ENCODE measurements at regions not wholly inside any gene's neighbourhood (a gene's known extent, or its start where the extent isn't known, plus 50 kb on each side); places are given as distances from the start of the nearest gene placed in this dataset.

- TF ChIP-seq, protein P1, sequence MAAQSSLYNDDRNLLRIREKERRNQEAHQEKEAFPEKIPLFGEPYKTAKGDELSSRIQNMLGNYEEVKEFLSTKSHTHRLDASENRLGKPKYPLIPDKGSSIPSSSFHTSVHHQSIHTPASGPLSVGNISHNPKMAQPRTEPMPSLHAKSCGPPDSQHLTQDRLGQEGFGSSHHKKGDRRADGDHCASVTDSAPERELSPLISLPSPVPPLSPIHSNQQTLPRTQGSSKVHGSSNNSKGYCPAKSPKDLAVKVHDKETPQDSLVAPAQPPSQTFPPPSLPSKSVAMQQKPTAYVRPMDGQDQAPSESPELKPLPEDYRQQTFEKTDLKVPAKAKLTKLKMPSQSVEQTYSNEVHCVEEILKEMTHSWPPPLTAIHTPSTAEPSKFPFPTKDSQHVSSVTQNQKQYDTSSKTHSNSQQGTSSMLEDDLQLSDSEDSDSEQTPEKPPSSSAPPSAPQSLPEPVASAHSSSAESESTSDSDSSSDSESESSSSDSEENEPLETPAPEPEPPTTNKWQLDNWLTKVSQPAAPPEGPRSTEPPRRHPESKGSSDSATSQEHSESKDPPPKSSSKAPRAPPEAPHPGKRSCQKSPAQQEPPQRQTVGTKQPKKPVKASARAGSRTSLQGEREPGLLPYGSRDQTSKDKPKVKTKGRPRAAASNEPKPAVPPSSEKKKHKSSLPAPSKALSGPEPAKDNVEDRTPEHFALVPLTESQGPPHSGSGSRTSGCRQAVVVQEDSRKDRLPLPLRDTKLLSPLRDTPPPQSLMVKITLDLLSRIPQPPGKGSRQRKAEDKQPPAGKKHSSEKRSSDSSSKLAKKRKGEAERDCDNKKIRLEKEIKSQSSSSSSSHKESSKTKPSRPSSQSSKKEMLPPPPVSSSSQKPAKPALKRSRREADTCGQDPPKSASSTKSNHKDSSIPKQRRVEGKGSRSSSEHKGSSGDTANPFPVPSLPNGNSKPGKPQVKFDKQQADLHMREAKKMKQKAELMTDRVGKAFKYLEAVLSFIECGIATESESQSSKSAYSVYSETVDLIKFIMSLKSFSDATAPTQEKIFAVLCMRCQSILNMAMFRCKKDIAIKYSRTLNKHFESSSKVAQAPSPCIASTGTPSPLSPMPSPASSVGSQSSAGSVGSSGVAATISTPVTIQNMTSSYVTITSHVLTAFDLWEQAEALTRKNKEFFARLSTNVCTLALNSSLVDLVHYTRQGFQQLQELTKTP (IDR thresholded peaks at IDR 0.05; ENCODE audit: low read depth in 1 of 2, partially characterized antibody in 2 of 2), result peak in 1 of 2 experiments; percentile 87
- peak; percentile 99 for TF ChIP-seq CBFA2T3 (IDR thresholded peaks at IDR 0.05)
- TF ChIP-seq MIER1 (IDR thresholded peaks at IDR 0.05; ENCODE audit: low read depth), result no peak
- TF ChIP-seq, protein P2, sequence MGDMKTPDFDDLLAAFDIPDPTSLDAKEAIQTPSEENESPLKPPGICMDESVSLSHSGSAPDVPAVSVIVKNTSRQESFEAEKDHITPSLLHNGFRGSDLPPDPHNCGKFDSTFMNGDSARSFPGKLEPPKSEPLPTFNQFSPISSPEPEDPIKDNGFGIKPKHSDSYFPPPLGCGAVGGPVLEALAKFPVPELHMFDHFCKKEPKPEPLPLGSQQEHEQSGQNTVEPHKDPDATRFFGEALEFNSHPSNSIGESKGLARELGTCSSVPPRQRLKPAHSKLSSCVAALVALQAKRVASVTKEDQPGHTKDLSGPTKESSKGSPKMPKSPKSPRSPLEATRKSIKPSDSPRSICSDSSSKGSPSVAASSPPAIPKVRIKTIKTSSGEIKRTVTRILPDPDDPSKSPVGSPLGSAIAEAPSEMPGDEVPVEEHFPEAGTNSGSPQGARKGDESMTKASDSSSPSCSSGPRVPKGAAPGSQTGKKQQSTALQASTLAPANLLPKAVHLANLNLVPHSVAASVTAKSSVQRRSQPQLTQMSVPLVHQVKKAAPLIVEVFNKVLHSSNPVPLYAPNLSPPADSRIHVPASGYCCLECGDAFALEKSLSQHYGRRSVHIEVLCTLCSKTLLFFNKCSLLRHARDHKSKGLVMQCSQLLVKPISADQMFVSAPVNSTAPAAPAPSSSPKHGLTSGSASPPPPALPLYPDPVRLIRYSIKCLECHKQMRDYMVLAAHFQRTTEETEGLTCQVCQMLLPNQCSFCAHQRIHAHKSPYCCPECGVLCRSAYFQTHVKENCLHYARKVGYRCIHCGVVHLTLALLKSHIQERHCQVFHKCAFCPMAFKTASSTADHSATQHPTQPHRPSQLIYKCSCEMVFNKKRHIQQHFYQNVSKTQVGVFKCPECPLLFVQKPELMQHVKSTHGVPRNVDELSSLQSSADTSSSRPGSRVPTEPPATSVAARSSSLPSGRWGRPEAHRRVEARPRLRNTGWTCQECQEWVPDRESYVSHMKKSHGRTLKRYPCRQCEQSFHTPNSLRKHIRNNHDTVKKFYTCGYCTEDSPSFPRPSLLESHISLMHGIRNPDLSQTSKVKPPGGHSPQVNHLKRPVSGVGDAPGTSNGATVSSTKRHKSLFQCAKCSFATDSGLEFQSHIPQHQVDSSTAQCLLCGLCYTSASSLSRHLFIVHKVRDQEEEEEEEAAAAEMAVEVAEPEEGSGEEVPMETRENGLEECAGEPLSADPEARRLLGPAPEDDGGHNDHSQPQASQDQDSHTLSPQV (IDR thresholded peaks at IDR 0.05), result peak; percentile 50; the same call in 1 of the 2 replicates
- peak; percentile 79 for TF ChIP-seq NCOA1 (IDR thresholded peaks at IDR 0.05; ENCODE audit: low read depth)
- peak; percentile 98 for TF ChIP-seq SMARCE1 (IDR thresholded peaks at IDR 0.05)
- peak; percentile 71 for TF ChIP-seq PYGO2 (tag; IDR thresholded peaks at IDR 0.05)
- TF ChIP-seq FOSL1 (tag; conservative IDR thresholded peaks at IDR 0.05), result peak; percentile 71
- TF ChIP-seq SMARCC2 (IDR thresholded peaks at IDR 0.05; ENCODE audit: low read depth), result peak; percentile 95
- no peak for TF ChIP-seq PRMT5 (CRISPR knock-in tag; IDR thresholded peaks at IDR 0.05)
- TF ChIP-seq ZNF395 (CRISPR knock-in tag; IDR thresholded peaks at IDR 0.05), result peak; percentile 83; the same call in 1 of the 2 replicates
- peak; percentile 87 for TF ChIP-seq FOXJ2 (tag; IDR thresholded peaks at IDR 0.05)
- peak; percentile 96 for TF ChIP-seq MYNN (IDR thresholded peaks at IDR 0.05)
- no peak for TF ChIP-seq MYNN (CRISPR knock-in tag; IDR thresholded peaks at IDR 0.05)
- TF ChIP-seq EP300 (IDR thresholded peaks at IDR 0.05; ENCODE audit: low read length), result peak; percentile 98
- TF ChIP-seq ETV5 (CRISPR knock-in tag; IDR thresholded peaks at IDR 0.05; ENCODE audit: low read depth), result peak; percentile 49; the same call in 1 of the 2 replicates
- peak; percentile 87 for TF ChIP-seq ZNF583 (CRISPR knock-in tag; IDR thresholded peaks at IDR 0.05)
- peak; percentile 97 for TF ChIP-seq MTA2 (IDR thresholded peaks at IDR 0.05; ENCODE audit: low read depth)
These were observed 66.1 kb upstream of the ID2 start (continued) for GRCh38 chr2:8615576-8616281.

Measured in K562 (cell line).